ENCODE measurements at regions not wholly inside any gene's neighbourhood (a gene's known extent, or its start where the extent isn't known, plus 50 kb on each side); places are given as distances from the start of the nearest gene placed in this dataset.

DNA sequence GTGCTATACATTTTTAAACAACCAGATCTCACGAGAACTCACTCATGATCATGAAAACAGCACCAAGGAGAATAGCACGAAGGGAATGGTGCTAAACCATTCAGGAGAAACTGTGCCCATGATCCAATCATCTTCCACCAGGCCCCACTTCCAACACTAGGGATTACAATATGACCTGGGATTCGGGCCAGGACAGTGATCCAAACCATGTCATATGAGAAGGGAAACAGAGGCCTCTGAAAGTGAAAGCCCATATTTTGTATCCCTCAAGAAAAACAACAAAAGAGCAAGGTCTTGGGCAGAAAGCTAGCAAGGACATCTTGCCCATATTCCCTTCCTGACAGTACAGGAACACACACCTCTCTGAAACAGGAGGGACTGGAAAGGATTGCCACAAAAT lies 163.9 kb upstream of the VASH1 start:
- TF ChIP-seq, protein P1, sequence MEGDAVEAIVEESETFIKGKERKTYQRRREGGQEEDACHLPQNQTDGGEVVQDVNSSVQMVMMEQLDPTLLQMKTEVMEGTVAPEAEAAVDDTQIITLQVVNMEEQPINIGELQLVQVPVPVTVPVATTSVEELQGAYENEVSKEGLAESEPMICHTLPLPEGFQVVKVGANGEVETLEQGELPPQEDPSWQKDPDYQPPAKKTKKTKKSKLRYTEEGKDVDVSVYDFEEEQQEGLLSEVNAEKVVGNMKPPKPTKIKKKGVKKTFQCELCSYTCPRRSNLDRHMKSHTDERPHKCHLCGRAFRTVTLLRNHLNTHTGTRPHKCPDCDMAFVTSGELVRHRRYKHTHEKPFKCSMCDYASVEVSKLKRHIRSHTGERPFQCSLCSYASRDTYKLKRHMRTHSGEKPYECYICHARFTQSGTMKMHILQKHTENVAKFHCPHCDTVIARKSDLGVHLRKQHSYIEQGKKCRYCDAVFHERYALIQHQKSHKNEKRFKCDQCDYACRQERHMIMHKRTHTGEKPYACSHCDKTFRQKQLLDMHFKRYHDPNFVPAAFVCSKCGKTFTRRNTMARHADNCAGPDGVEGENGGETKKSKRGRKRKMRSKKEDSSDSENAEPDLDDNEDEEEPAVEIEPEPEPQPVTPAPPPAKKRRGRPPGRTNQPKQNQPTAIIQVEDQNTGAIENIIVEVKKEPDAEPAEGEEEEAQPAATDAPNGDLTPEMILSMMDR (conservative IDR thresholded peaks at IDR 0.05; ENCODE audit: low read length), result no peak
- no peak for TF ChIP-seq EZH2phosphoT487 (IDR thresholded peaks at IDR 0.05; ENCODE audit: borderline replicate concordance, low read depth, low read length)

Data from OCI-LY7 (cell line).